GM23338 (cell line): ENCODE measurements at regions not wholly inside any gene's neighbourhood (a gene's known extent, or its start where the extent isn't known, plus 50 kb on each side); places are given as distances from the start of the nearest gene placed in this dataset.

Source experiments
- CREB1 ChIP-seq: fragments of 250-450 bp; sonication (Bioruptor Pico); IDR thresholded peaks from 2 replicates; pipeline ENCODE4 v1.5.0; 2020; ENCODE audit warnings: low read depth, mild to moderate bottlenecking, moderate library complexity
- EZH2 ChIP-seq: fragments of 200-600 bp; sonication (generic); IDR thresholded peaks from one replicate; pipeline ENCODE4 v1.8.0; 2017; ENCODE audit warnings: antibody characterized with exemption, mild to moderate bottlenecking, low read depth; ENCODE audit not compliant: unreplicated experiment
- EZH2phosphoT487 ChIP-seq: fragments of 200-600 bp; sonication (generic); IDR thresholded peaks from one replicate; pipeline ENCODE4 v1.8.1; 2018; ENCODE audit warnings: antibody characterized with exemption; ENCODE audit not compliant: unreplicated experiment
- POLR2AphosphoS5 ChIP-seq: IDR thresholded peaks from 2 replicates; pipeline ENCODE4 v1.6.1; 2016; ENCODE audit warnings: antibody characterized with exemption, low read depth
- STAT1 ChIP-seq: IDR thresholded peaks from one replicate; pipeline ENCODE4 v1.6.1; 2016; ENCODE audit warnings: antibody characterized with exemption; ENCODE audit not compliant: unreplicated experiment

- TF ChIP-seq STAT1 (no peak), EZH2phosphoT487 (no peak), POLR2AphosphoS5 (no peak), EZH2 (no peak), CREB1 (CRISPR knock-in tag) (no peak)
Measured at GRCh38 chr1:173364827-173365226, 112.3 kb upstream of the PRDX6 start.
